ENCODE measurements at regions not wholly inside any gene's neighbourhood (a gene's known extent, or its start where the extent isn't known, plus 50 kb on each side); places are given as distances from the start of the nearest gene placed in this dataset.

DNA sequence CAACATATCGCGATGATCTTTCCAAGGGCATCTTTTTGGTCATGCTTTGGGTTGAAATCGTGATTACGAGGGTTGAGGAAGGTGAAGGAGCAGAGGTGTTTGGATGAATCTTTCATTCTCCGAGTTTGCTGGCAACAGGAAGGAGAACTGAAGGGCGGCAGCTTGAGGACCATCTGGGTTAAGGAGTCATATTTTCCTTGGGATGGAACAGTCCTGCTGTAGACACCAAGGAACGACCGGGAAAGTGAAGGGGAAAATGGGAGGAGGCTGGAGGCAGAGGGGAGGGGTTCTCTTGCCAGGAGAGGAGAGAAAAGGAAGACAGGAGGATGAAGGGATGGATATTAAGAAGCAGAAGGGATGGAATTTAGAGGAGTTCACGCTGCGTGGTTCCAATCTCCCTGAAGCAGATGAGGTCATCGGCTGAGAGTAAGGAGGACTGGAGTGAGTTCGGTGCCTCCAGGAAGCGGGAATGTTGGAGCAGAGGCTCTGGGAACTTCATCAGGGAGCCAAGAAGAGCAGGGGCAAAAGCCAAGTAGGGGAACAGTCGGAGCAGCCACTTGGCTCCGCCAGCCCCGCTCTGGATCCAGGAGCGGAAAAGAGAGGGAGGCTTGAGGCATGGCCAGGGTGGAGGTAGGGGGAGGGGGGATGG is 116.6 kb upstream of the GALNT17 start:
- TF ChIP-seq POLR2A (IDR thresholded peaks at IDR 0.05) = no peak
- no peak for TF ChIP-seq CTCF (IDR thresholded peaks at IDR 0.05)
- TF ChIP-seq EP300 (IDR thresholded peaks at IDR 0.05) = no peak
